ENCODE measurements at regions not wholly inside any gene's neighbourhood (a gene's known extent, or its start where the extent isn't known, plus 50 kb on each side); places are given as distances from the start of the nearest gene placed in this dataset.

- TF ChIP-seq CTCF (IDR thresholded peaks at IDR 0.05; ENCODE audit: insufficient read depth, low read length) (no peak), POLR2AphosphoS5 (IDR thresholded peaks at IDR 0.05; ENCODE audit: low read depth) (no peak), REST (IDR thresholded peaks at IDR 0.05; ENCODE audit: insufficient replicate concordance, low read depth) (no peak), SPI1 (IDR thresholded peaks at IDR 0.05; ENCODE audit: borderline replicate concordance, low read depth) (no peak)
Observed at GRCh38 chr7:22909917-22910316, 87.3 kb upstream of the TOMM7 start.

Data from HL-60 (cell line).